ENCODE measurements at regions not wholly inside any gene's neighbourhood (a gene's known extent, or its start where the extent isn't known, plus 50 kb on each side); places are given as distances from the start of the nearest gene placed in this dataset.

- TF ChIP-seq GATA2 (IDR thresholded peaks at IDR 0.05; ENCODE audit: low read depth, low read length) (no peak), GATA3 (IDR thresholded peaks at IDR 0.05; ENCODE audit: low read depth, low read length) (no peak)
These were observed 51.5 kb upstream of the ATP10B start for GRCh38 chr5:160903551-160903950.

Measured in SH-SY5Y (cell line).